Panc1 (cell line): ENCODE measurements at regions not wholly inside any gene's neighbourhood (a gene's known extent, or its start where the extent isn't known, plus 50 kb on each side); places are given as distances from the start of the nearest gene placed in this dataset.
"Not testable (repeated sequence)": the region's sequence is repeated elsewhere in the genome, so short reads cannot be mapped to it uniquely, and the experiment has no call there.

Experiments
- ATAC-seq: fragments of 200-7000 bp; cut with Tn5 transposase; 2 replicates; pipeline ENCODE4 v1.9.1; 2020; ENCODE audit warnings: mild to moderate bottlenecking, moderate library complexity
- BruUV-seq: library from RNA; stranded (reverse); fragments of 400-500 nt; replicated peaks from 2 replicates; lab custom pipeline; 2021; lab: Mats Ljungman, UMichigan
- CTCF ChIA-PET: fragments of 300-600 bp; sonication (Branson Sonifier 250); formaldehyde crosslinking; loops from one replicate; lab custom pipeline; 2022; ENCODE audit warnings: antibody characterized with exemption; lab: Charles Lee
- POLR2A ChIA-PET: fragments of 300-600 bp; sonication (Branson Sonifier 250); formaldehyde crosslinking; loops from one replicate; lab custom pipeline; 2022; ENCODE audit warnings: antibody characterized with exemption; lab: Charles Lee
- DNase-seq: peaks from one replicate; pipeline ENCODE4 v3.0.0-alpha.2; 2010; ENCODE audit warnings: low read depth, low spot score
- H3K27ac ChIP-seq: 2 replicates; pipeline ENCODE4 v1.5.1; 2011; ENCODE audit warnings: mild to moderate bottlenecking, low read length, inconsistent platforms
- H3K27me3 ChIP-seq: fragments of 200-500 bp; sonication (Bioruptor generic); 2 replicates; pipeline ENCODE4 v1.6.0; 2014; ENCODE audit warnings: low read length, inconsistent platforms; ENCODE audit not compliant: control insufficient read depth, insufficient read depth
- H3K36me3 ChIP-seq: fragments of 200-500 bp; sonication (Bioruptor generic); 2 replicates; pipeline ENCODE4 v1.5.1; 2014; ENCODE audit warnings: inconsistent platforms, mild to moderate bottlenecking, low read length, moderate library complexity; ENCODE audit not compliant: control insufficient read depth, insufficient read depth
- H3K4me1 ChIP-seq: 2 replicates; pipeline ENCODE4 v1.5.1; 2011; ENCODE audit warnings: inconsistent platforms, mild to moderate bottlenecking, low read length, moderate library complexity; ENCODE audit not compliant: control insufficient read depth, insufficient read depth
- H3K4me3 ChIP-seq, 2 experiments: 2 replicates each; pipeline ENCODE4 v1.5.1; 2011 to 2012; ENCODE audit warnings: low read depth in 2 of 2, low read length in 2 of 2, mild to moderate bottlenecking in 2 of 2, inconsistent platforms in 1 of 2, moderate library complexity in 1 of 2
- H3K9me3 ChIP-seq: fragments of 200-500 bp; sonication (Bioruptor generic); 2 replicates; pipeline ENCODE4 v1.5.1; 2014; ENCODE audit warnings: low read depth, mild to moderate bottlenecking, inconsistent platforms, low read length, moderate library complexity; ENCODE audit not compliant: control insufficient read depth, insufficient read depth
- POLR2AphosphoS5 ChIP-seq: IDR thresholded peaks from 2 replicates; pipeline ENCODE4 v1.6.1; 2012; ENCODE audit warnings: mild to moderate bottlenecking, low read depth, low read length, moderate library complexity
- SIN3A ChIP-seq: IDR thresholded peaks from 2 replicates; pipeline ENCODE4 v1.6.1; 2012; ENCODE audit warnings: low read depth, mild to moderate bottlenecking, low read length, moderate library complexity, borderline replicate concordance; ENCODE audit not compliant: insufficient read depth
- TCF7L2 ChIP-seq: IDR thresholded peaks from 2 replicates; pipeline ENCODE4 v1.6.1; 2011; ENCODE audit warnings: mild to moderate bottlenecking, low read depth, low read length, inconsistent platforms
- in situ Hi-C: cut with HindIII; loops from 2 replicates; pipeline ENCODE4 v1.10.0; 2016; ENCODE audit warnings: low sequenced_read_pairs, low pct_unique_long_range_greater_than_20kb
- intact Hi-C: fragments of 100-400 bp; cut with micrococcal nuclease; formaldehyde crosslinking; loops from one replicate; pipeline ENCODE4 v1.10.0; 2022; ENCODE audit not compliant: unreplicated experiment
- TF ChIP-seq, protein P1 (sequence below): fragments of 450-650 bp; IDR thresholded peaks from 2 replicates; pipeline ENCODE4 v1.5.1; 2017; ENCODE audit warnings: mild to moderate bottlenecking
- TF ChIP-seq, protein P2 (sequence below), 2 experiments: IDR thresholded peaks; 2 replicates each; pipeline ENCODE4 v1.6.1; 2011 to 2012; ENCODE audit warnings: low read depth in 2 of 2, control low read depth in 1 of 2, low read length in 1 of 2, mild to moderate bottlenecking in 1 of 2, moderate library complexity in 1 of 2; ENCODE audit not compliant: insufficient read depth in 1 of 2

DNA sequence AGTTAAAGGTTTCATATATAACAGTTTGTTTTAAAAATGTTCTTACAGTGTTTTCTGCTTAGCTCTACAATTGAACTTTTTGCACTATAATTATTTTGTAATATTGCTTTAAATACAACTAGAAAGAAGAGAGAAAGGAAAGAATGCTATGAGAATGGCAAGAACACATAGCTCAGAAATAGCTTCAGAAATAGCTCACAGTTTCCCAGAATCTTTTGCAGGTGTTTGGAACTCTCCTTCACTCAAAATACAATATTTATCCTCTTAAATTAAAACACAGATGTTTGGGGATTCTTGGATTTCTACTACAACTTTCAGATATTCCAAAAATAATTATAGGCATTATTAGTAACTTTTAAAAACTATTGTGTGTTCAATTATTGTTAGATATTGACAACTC, 658.0 kb upstream of the DPPA4 start:
- H3K36me3 ChIP-seq, result no peaks in the 10 kb centered on the region
- no TSS peak for BruUV-seq
- no peak overlapping the region for H3K4me3 ChIP-seq
- H3K9me3 ChIP-seq, result no peaks in the 10 kb centered on the region
- ChIA-PET POLR2A (no interaction called here), CTCF (no interaction called here)
- no peak for ATAC-seq
- H3K4me1 ChIP-seq, result no peaks in the 10 kb centered on the region
- DNase-seq, result no peak
- H3K27me3 ChIP-seq, result no peaks in the 10 kb centered on the region
- in situ Hi-C loops (no loop called here), intact Hi-C loops (no loop called here)
- TF ChIP-seq TCF7L2 (no peak), POLR2AphosphoS5 (no peak), SIN3A (no peak)
- TF ChIP-seq, protein P1, sequence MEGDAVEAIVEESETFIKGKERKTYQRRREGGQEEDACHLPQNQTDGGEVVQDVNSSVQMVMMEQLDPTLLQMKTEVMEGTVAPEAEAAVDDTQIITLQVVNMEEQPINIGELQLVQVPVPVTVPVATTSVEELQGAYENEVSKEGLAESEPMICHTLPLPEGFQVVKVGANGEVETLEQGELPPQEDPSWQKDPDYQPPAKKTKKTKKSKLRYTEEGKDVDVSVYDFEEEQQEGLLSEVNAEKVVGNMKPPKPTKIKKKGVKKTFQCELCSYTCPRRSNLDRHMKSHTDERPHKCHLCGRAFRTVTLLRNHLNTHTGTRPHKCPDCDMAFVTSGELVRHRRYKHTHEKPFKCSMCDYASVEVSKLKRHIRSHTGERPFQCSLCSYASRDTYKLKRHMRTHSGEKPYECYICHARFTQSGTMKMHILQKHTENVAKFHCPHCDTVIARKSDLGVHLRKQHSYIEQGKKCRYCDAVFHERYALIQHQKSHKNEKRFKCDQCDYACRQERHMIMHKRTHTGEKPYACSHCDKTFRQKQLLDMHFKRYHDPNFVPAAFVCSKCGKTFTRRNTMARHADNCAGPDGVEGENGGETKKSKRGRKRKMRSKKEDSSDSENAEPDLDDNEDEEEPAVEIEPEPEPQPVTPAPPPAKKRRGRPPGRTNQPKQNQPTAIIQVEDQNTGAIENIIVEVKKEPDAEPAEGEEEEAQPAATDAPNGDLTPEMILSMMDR, result no peak
- TF ChIP-seq, protein P2, sequence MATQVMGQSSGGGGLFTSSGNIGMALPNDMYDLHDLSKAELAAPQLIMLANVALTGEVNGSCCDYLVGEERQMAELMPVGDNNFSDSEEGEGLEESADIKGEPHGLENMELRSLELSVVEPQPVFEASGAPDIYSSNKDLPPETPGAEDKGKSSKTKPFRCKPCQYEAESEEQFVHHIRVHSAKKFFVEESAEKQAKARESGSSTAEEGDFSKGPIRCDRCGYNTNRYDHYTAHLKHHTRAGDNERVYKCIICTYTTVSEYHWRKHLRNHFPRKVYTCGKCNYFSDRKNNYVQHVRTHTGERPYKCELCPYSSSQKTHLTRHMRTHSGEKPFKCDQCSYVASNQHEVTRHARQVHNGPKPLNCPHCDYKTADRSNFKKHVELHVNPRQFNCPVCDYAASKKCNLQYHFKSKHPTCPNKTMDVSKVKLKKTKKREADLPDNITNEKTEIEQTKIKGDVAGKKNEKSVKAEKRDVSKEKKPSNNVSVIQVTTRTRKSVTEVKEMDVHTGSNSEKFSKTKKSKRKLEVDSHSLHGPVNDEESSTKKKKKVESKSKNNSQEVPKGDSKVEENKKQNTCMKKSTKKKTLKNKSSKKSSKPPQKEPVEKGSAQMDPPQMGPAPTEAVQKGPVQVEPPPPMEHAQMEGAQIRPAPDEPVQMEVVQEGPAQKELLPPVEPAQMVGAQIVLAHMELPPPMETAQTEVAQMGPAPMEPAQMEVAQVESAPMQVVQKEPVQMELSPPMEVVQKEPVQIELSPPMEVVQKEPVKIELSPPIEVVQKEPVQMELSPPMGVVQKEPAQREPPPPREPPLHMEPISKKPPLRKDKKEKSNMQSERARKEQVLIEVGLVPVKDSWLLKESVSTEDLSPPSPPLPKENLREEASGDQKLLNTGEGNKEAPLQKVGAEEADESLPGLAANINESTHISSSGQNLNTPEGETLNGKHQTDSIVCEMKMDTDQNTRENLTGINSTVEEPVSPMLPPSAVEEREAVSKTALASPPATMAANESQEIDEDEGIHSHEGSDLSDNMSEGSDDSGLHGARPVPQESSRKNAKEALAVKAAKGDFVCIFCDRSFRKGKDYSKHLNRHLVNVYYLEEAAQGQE (IDR thresholded peaks at IDR 0.05; ENCODE audit: insufficient read depth in 1 of 2, low read depth in 2 of 2, low read length in 1 of 2), result no peak
- no peak overlapping the region for H3K27ac ChIP-seq

DNA sequence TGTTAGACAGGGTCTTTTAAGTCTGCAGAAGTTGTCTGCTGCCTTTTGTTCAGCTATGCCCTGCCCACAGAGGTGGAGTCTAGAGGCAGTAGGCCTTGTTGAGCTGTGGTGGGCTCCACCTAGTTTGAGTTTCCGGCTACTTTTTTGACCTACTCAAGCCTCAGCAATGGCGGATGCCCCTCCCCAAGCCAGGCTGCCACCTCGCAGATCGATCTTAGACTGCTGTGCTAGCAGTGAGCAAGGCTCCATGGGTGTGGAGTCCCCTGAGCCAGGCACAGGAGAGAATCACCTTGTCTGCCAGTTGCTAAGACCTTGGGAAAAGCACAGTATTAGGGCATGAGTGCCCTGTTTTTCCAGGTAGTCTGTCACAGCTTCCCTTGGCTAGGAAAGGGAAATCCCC, 664.6 kb upstream of the DPPA4 start:
- POLR2A ChIA-PET, H3K36me3 ChIP-seq, H3K9me3 ChIP-seq, in situ Hi-C loops, ATAC-seq, CTCF ChIA-PET, DNase-seq, BruUV-seq, H3K27ac ChIP-seq, H3K4me1 ChIP-seq, H3K4me3 ChIP-seq, H3K27me3 ChIP-seq, intact Hi-C loops: not testable (repeated sequence)

DNA sequence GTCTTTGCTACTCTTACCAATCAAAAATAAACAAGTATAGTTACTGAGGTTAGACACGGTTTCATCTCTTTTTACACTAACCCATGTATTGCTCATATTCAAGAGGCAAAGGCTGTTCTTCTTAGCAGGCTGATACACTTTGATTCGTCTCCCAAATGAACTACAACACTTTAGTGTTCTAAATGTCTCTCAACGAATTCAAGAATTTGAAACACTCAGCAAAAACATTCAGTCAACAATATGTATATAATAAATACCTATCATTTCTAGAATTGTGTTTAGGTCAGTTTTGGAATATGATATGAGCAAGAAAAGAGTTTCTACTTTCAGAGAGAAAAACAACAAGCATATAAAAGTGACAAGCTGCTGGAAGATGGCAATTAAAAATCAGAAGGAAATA, 669.6 kb upstream of the DPPA4 start:
- no TSS peak for BruUV-seq
- in situ Hi-C loops, result no loop called here
- H3K27ac ChIP-seq, result no peak overlapping the region
- ATAC-seq (no peak), DNase-seq (no peak)
- H3K4me3 ChIP-seq, result no peak overlapping the region
- no peaks in the 10 kb centered on the region for H3K4me1 ChIP-seq
- intact Hi-C loops, result no loop called here
- TF ChIP-seq SIN3A, result no peak
- TF ChIP-seq, protein P1, result no peak
- TF ChIP-seq, protein P2 (IDR thresholded peaks at IDR 0.05; ENCODE audit: insufficient read depth in 1 of 2, low read depth in 2 of 2, low read length in 1 of 2), result no peak
- TF ChIP-seq POLR2AphosphoS5, result no peak
- no peak for TF ChIP-seq TCF7L2
- no peaks in the 10 kb centered on the region for H3K27me3 ChIP-seq
- H3K36me3 ChIP-seq, result no peaks in the 10 kb centered on the region
- ChIA-PET CTCF (no interaction called here), POLR2A (no interaction called here)
- H3K9me3 ChIP-seq, result no peaks in the 10 kb centered on the region
